ENCODE measurements at regions not wholly inside any gene's neighbourhood (a gene's known extent, or its start where the extent isn't known, plus 50 kb on each side); places are given as distances from the start of the nearest gene placed in this dataset.

GRCh38 chrX:44068043-44068442, 94.9 kb upstream of the NDP start:
- TF ChIP-seq ZFP36 (IDR thresholded peaks at IDR 0.05; ENCODE audit: low read depth, low read length, partially characterized antibody) (no peak), ZNF263 (CRISPR knock-in tag; IDR thresholded peaks at IDR 0.05; ENCODE audit: borderline replicate concordance) (no peak), CTCF (IDR thresholded peaks at IDR 0.05 in 2 of 3, conservative IDR thresholded peaks at IDR 0.05 in 1 of 3; ENCODE audit: insufficient read depth in 2 of 3, low read depth in 1 of 3, low read length in 3 of 3) (no peak), POLR3A (IDR thresholded peaks at IDR 0.05; ENCODE audit: borderline replicate concordance, extremely low read depth, insufficient read depth, insufficient read length) (no peak), E2F3 (CRISPR knock-in tag; IDR thresholded peaks at IDR 0.05) (no peak), IRF2 (CRISPR knock-in tag; IDR thresholded peaks at IDR 0.05) (no peak), TCF7 (IDR thresholded peaks at IDR 0.05; ENCODE audit: borderline replicate concordance) (no peak), HINFP (tag; conservative IDR thresholded peaks at IDR 0.05; ENCODE audit: low read depth) (no peak), ATF1 (CRISPR knock-in tag; IDR thresholded peaks at IDR 0.05) (no peak), ATF1 (tag; IDR thresholded peaks at IDR 0.05) (no peak), LEF1 (IDR thresholded peaks at IDR 0.05) (no peak), MXD1 (CRISPR knock-in tag; IDR thresholded peaks at IDR 0.05; ENCODE audit: borderline replicate concordance, poor library complexity, severe bottlenecking) (no peak), ZSCAN29 (IDR thresholded peaks at IDR 0.05) (no peak), POLR2AphosphoS5 (IDR thresholded peaks at IDR 0.05; ENCODE audit: control insufficient read depth, insufficient read depth, low read depth, low read length) (no peak), ADNP (tag; IDR thresholded peaks at IDR 0.05) (no peak)
